HS-27A (cell line): ENCODE measurements at regions not wholly inside any gene's neighbourhood (a gene's known extent, or its start where the extent isn't known, plus 50 kb on each side); places are given as distances from the start of the nearest gene placed in this dataset.
"Not testable (repeated sequence)": the region's sequence is repeated elsewhere in the genome, so short reads cannot be mapped to it uniquely, and the experiment has no call there.

Experiments used
- DNase-seq: peaks from one replicate; pipeline ENCODE4 v3.0.0-alpha.2; 2012; ENCODE audit warnings: low read depth, missing footprints

- DNase-seq: peak; percentile 96
Measured at GRCh38 chr20:53773792-53774401, 180.3 kb upstream of the ZNF217 start.

DNA sequence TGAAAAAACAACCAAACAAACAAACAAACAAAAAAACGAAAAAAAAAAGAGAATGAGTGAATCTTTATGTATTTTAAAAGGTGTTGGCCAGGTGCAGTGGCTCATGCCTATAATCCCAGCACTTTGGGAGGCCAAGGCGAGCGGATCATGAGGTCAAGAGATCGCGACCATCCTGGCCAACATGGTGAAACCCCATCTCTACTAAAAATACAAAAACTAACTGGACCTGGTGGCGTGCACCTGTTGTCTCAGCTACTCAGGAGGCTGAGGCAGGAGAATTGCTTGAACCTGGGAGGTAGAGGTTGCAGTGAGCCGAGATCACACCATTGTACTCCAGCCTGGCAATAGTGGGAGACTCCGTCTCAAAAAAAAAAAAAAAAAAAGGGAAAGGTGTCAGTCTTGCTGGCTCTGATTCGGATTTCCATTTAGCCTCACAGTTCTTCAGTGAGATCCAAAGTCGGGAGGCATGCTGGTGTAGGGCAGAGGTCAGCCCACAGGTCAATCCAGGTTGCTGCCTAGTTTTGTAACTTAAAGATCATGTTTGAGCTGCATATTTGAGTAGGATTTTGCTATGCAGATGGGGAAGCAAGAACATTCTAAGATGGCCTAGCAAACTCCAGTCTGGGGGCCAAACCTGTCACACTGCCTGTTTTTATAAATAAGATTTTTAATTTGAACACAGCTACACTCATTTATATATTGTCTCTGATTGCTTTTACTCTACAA, 179.6 kb upstream of the ZNF217 start:
- DNase-seq: not testable (repeated sequence)

DNA sequence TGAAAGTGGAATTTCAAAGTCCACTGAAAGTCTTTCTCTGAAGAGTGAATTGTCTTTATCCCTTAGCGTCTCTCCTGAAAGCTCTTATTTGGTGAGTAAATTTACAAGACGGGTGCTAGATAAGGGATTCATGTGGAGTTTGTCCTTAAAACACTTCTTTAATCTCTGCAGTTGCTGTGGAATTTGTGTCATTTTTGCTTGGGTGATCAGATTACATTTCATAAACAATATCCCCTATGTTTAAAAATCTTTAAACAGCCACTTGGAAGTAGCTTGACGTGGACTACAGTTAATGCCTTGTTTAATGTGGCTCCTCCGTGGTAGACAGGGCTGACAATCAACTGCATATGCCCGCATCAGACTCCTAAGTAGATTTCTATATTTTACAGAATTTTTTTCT, 175.4 kb upstream of the ZNF217 start:
- peak; percentile 47 for DNase-seq

- DNase-seq: no peak
Measured at GRCh38 chr20:53768329-53768728, 174.7 kb upstream of the ZNF217 start.

DNA sequence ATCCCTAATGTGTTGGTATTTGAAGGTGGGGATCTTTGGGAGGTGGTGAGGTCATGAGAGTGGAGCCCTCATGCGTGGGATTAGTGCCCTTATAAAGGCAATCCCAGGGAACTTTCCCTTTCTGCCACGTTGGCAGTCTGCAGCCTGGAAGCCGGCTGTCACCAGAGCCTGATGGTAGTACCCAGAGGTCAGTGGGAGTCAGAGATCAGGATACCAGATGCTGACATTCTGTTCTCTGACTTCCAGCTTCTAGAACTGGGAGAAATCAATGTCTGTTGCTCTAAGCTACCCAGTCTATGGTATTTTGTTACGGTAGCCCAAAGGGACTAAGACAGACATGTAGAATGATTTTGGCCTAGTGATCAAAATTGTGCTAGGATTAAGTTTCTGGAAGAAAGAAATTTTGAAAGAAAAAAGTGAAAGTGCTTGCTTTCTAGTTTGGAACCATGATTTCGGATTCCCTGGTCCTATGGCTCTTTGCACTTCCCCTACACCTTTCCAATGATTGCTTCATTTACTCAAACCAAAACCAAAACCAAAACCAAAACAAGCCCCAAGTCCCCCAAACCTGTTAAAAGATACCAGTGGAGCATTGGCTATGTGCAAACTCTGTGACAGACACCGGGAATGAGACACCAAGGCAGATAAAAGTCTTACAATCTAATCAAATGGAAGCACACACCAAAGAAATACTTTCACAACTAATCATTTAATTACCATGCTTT, 173.7 kb upstream of the ZNF217 start:
- no peak for DNase-seq

DNA sequence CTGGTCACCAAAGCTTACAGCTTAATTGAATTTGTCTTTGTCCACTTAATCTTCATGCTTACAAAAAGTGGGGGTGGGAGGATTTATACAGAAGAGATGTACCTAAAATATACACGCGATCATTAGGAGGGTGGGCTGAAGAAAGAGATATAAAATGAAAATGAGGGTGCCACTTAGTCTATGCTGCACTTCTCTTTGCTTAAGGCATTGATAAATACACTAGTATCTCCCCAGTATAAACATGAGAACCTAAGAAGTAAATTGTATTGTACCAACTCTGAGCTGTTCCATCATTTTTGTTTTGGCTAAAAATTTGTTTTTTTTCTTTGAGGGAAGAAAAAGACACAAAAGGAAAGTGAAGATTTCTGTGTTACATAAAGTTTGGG, 170.8 kb upstream of the ZNF217 start:
- no peak for DNase-seq

- DNase-seq: no peak
Measured at GRCh38 chr20:53763707-53764414, 170.2 kb upstream of the ZNF217 start.

GRCh38 chr20:53762423-53762798, 168.8 kb upstream of the ZNF217 start:
- DNase-seq: not testable (repeated sequence)

DNA sequence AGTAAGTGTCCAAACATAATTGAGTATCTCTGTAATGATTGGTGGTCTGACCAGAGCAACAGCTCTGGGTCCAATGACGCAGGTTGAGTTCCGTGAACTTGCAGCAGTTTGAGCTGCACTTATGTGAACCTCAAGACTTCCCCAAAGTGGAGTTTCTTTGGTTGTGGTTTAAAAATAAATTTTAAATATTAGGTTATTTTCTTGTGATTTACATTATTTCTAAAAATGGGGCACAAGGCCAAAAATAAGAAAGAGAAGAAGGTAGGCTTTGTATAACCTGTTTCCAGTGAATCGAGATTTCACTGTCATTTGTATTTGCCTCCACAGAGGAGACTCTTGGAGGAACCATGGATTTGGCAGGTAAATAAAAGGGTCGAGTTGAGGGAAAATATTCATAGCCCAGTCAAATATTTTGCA, 166.4 kb upstream of the ZNF217 start:
- no peak for DNase-seq

DNA sequence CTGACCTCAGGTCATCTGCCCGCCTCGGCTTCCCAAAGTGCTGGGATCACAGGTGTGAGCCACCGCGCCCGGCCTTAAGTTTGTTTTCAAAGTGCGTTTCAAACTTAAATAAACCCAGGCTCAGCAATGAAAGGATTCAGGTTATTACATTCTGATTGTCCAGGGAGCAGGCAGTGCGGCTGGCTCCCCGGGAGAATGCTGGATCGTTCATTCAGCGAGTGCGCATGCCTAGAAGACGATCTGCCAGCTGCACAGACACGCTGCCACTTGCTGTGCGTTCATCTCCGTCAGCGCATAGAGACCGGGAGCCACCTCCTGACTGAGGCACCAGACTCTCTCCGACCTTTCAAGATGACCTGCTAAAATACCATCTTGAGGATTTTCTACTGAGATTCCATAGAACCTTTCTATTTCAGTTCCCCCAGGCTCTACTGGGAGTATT, 163.9 kb upstream of the ZNF217 start:
- no peak for DNase-seq

GRCh38 chr20:53755733-53756531, 162.3 kb upstream of the ZNF217 start:
- no peak for DNase-seq

DNA sequence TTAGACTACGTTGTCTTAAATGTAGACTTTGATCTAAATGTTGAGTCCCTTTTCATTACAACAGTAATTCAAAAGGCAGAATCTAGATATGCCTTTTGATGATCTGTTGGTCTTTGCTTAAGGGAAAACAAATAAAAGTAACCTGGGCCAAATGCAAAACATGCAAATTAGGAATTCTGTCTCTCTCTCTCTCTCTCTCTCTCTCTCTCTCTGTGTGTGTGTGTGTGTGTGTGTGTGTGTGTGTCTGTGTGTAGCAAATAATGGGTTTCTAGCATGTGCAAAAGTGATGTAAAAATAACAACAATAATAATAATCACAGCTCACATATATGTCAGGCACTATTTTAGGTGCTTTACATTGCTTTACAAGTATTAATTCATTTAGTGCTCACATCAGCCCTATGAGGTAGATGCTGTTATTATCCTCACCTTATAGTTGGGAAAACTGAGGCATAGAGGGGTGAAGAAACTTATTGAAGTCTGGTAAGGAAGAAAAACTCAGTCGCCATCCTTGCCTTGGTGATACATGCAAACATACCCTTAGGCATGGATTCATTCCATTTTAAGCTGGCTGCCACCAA, 160.3 kb upstream of the ZNF217 start:
- no peak for DNase-seq

GRCh38 chr20:53752971-53753879, 159.6 kb upstream of the ZNF217 start:
- DNase-seq: no peak

DNA sequence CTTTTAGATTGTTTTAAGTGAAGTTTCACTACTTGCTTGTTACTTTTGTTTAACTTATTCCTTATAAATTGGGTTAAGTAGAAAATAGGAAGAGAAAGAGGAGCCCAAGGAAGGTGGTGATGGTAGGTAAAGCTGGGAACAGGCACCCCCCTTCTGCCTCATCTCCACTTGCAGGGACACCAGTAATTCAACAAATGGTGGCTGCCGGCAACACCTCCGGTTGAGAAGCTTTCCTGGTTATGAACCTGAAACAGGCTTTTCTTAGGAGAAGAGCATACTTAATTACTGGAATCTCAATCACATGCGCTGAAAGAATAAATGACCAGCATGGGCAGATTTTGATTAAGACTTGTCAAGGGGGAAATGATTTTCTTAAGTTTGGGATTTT, 158.9 kb upstream of the ZNF217 start:
- no peak for DNase-seq

DNA sequence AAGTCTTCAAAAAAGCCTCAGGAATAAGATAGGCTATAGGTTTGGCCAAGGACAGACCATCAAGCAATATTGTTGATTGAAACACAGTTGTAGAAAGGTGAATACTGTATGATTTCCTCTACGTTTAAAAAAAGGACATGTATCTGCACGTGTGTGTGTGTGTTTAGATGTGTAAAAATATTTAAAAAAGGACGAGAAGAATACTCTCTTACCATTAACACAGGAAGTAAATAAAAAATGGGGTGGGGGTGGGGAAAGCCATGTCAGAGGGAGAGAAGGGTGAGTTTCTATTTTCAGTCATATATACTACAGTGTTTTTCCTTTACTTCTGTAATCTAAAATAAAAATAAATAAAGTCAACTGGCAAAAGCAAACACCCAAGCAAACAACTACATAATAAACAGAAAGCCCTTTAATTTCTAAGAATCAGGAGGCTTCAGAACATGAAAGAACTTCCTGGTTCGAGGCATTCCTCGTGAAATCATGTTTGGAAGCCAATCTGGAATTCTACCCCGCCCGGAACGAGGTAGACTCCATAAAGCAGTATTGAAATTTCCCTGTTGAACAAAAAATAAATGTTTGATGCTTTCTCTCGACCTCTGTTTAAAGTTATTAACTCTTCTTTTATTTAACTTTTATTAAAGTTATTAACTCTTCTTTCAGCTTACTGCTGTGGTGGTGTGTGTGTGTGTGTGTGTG, 158.1 kb upstream of the ZNF217 start:
- no peak for DNase-seq

GRCh38 chr20:53750827-53751619, 157.4 kb upstream of the ZNF217 start:
- DNase-seq: no peak

DNA sequence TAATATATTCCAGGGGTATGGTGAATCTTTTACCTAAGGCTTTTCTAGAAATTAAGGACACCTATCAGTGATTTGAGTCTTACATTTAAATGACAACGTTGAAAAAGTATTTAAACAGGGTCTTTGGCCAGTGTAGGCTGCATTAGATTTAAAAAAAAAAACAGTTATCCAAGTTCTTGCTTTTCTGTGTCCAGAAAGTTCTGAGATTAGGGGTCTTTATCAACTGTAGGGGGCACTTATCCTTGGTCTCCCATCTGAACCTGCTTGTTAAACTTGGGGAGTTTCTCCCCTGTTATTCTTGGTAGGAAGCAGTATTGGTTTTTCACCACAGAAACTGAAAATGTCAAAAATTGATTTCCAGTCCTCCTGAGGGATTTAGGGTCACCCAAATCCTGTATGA, 155.9 kb upstream of the ZNF217 start:
- DNase-seq: no peak

- DNase-seq: no peak
Measured at GRCh38 chr20:53748821-53749421, 155.3 kb upstream of the ZNF217 start.
